Stimulated activated CD4-positive, alpha-beta T cell treated with anti-CD3 and anti-CD28 coated beads, TNF-alpha, amount 100 ng/mL, for 4 hours (primary cell): ENCODE measurements at regions not wholly inside any gene's neighbourhood (a gene's known extent, or its start where the extent isn't known, plus 50 kb on each side); places are given as distances from the start of the nearest gene placed in this dataset.
"Not testable (repeated sequence)": the region's sequence is repeated elsewhere in the genome, so short reads cannot be mapped to it uniquely, and the experiment has no call there.

ENCODE experiments used
- DNase-seq, 3 experiments: peaks; one replicate each; pipeline ENCODE4 v3.0.0-alpha.2; 2020; ENCODE audit warnings: low read depth in 3 of 3

GRCh38 chr21:17738176-17738953 lies 80.8 kb downstream of the C21orf91 start:
- no peak for DNase-seq

- DNase-seq, result no peak
These were observed 83.1 kb downstream of the C21orf91 start for GRCh38 chr21:17736072-17736471.

DNA sequence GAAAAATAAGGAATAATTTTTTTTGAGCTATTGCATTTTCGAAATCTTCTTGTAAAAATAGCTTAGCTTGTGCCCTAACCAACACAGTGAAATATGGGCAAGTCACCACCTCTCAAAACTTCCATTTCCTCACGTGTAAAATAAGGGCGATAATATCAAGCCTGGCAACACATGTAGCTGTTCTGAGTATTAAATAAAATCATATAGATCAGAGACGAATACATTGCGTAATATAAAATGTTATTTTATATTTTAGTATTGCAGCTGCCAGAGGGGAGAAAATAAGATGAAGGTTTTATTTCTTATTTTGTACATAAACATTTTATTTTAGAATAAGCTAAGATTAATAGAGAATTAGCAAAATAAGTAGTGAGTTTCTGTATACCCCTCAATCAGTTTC lies 85.9 kb downstream of the C21orf91 start:
- DNase-seq, result no peak

- no peak for DNase-seq
These were observed 86.8 kb downstream of the C21orf91 start for GRCh38 chr21:17732306-17732705.

DNA sequence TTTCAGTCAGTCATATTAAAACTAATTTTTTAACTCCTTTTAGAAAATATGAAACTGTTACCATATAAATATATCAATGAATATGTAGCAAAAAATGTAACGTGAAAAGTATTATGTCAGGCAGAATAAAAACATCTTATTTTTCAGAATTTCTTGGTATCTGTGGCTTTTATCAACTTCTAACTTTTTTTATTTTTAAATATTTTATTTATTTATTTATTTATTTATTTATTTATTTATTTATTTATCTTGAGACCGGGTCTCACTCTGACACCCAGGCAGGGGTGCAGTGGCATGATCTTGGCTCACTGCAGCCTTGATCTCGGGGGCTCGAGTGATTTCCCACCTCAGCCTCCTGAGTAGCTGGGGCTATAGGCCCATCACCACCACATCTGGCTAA lies 87.6 kb downstream of the C21orf91 start:
- DNase-seq, result no peak

DNA sequence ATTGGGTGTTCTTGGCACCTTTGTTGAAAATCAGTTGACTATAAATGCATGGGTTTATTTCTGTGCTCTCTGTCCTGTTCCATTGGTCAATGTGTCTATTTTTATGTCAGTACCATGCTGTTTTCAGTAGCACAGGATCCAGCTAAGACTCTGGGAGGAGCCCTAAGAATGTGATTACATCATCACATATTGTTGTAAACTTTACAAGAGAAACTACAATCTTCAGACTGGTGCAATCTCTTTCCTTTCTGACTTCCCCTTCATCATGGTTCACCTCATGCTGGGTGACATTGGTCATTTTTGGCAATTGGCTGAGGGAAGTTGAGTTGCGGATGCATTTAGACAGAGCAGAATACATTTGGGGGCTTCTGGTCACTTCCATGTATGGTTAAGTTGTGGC lies 88.4 kb downstream of the C21orf91 start:
- DNase-seq, result no peak

DNA sequence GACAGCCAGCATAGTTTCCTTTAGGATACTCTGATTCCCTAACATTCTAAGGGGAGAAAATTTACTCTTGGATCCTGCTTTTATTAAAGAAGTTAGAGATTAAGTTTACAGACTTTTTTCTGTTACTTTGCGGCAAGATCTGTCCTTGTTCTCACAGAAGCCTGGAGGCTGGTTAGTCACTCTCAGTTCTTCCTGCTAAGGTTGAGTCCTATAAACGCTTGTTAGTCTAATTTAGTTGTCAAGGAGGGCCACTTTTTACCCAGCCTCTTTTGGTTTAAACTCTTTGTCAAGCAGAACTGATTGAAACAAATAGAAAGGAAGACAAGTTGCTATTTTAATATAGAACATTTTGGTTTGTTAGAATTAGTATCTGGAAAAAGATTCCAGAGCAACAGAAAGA lies 89.7 kb downstream of the C21orf91 start:
- no peak for DNase-seq

- no peak for DNase-seq
These were observed 91.8 kb downstream of the C21orf91 start for GRCh38 chr21:17727361-17727760.

GRCh38 chr21:17726047-17726829 lies 92.9 kb downstream of the C21orf91 start:
- no peak for DNase-seq

GRCh38 chr21:17725339-17725738 lies 93.8 kb downstream of the C21orf91 start:
- DNase-seq, result no peak

- DNase-seq, result no peak
These were observed 100.2 kb upstream of the BTG3 start for GRCh38 chr21:17712887-17713286.

GRCh38 chr21:17711896-17712295 lies 99.2 kb upstream of the BTG3 start:
- no peak for DNase-seq

- DNase-seq, result no peak
These were observed 96.5 kb upstream of the BTG3 start for GRCh38 chr21:17709266-17709611.

DNA sequence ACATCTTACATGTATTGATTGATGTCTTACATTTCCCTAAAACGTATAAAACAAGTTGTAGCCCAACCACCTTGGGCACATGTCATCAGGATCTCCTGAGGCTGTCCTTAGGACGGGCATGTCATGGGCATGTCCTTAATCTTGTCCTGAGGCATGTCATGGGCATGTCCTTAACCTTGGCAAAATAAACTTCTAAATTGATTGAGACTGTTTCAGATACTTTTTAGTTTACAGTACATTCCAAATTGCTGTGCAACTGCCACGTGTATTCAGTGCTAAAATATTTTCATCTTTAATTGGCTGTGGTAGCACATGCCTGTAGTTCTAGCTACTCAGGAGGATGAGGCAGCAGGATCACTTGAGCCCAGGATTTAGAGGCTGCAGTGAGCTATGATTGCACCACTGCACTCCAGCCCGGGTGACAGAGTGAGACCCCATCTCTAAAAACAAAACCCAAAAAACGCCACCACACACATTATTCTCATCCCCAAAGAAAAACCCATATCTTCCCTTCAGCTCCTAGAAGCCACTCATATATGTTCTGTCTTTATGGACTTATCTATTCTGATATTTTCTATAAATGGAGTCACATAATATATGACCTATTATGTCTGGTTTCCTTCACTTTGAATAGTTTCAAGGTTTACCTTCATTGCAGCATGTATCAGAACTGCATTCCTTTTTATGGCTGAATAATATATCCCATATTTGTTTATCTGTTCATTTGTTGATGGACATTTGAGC lies 96.0 kb upstream of the BTG3 start:
- no peak for DNase-seq

DNA sequence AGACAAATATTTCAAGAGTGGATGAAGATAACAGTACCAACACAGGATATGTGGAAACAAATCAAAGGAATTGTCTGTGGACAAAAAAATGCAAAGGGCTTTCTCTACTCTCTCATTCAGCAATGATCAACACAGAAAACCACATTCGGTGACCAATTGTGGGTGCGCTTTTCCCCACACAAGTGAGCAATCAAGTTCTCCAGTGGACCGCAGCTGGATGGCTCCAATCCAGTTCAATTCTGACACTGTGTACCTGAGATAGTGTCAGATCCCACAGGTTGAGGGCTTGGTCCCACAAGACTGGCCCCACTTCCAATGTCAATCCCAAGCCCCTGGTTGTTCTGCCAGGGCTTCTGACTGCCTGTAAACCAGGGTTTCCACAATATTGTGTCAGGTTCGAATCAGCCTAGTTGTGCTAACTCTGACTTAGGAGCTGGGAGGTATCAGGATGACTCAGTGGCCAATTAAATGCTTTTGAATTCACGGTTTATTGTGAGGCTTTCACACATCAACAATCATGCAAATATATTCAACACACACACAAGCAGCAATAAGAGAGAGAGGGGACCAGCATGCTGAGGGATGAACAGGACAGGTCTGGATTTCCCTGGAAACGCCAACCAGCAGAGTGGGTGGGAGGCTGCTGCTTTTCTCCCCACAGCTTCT lies 87.0 kb upstream of the BTG3 start:
- no peak for DNase-seq

DNA sequence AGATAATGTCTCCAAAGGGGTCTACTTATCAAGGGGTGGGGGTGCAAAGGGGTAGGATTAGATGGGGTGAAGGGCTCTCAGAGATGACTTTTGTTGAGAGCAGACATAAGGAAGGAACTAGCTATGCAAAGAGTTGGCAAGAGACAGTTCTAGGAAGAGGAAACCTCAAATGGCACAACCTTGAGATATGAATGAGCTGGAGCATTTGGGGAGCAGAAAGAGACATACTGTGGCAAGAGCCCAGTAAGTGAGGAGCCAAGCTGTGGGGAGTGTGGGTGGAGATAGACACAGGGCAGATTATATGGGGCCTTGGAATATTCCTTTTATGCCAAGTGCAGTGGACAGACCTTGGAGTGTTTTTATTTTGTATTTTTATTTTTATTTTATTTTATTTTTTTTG lies 84.8 kb upstream of the BTG3 start:
- DNase-seq, result no peak

DNA sequence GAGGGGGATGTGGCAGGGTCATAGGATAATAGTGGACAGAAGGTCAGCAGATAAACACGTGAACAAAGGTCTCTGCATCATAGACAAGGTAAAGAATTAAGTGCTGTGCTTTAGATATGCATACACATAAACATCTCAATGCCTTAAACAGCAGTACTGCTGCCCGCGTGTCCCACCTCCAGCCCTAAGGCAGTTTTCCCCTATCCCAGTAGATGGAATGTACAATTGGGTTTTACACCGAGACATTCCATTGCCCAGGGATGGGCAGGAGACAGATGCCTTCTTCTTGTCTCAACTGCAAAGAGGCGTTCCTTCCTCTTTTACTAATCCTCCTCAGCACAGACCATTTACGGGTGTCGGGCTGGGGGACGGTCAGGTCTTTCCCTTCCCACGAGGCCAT lies 81.7 kb upstream of the BTG3 start:
- DNase-seq, result not testable (repeated sequence)

DNA sequence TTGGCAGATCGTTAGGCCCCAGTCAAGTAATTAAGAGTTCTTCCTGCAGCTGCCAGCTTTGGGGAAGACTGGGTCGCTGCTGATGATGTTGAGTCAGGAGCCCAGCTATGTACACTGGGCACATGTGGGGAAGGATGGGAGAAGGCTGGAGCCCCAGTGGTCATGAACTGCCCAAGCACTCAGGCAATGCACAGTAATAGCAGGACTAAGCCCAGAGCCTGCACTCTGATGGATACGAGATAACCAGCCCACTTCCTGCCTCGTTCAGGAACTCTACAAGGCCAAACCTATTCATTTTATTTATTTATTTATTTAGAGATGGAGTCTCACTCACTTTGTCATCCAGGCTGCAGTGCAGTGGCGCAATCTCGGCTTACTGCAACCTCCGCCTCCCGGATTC lies 81.1 kb upstream of the BTG3 start:
- DNase-seq, result no peak

- DNase-seq, result no peak
These were observed 77.4 kb upstream of the BTG3 start for GRCh38 chr21:17690078-17690494.

DNA sequence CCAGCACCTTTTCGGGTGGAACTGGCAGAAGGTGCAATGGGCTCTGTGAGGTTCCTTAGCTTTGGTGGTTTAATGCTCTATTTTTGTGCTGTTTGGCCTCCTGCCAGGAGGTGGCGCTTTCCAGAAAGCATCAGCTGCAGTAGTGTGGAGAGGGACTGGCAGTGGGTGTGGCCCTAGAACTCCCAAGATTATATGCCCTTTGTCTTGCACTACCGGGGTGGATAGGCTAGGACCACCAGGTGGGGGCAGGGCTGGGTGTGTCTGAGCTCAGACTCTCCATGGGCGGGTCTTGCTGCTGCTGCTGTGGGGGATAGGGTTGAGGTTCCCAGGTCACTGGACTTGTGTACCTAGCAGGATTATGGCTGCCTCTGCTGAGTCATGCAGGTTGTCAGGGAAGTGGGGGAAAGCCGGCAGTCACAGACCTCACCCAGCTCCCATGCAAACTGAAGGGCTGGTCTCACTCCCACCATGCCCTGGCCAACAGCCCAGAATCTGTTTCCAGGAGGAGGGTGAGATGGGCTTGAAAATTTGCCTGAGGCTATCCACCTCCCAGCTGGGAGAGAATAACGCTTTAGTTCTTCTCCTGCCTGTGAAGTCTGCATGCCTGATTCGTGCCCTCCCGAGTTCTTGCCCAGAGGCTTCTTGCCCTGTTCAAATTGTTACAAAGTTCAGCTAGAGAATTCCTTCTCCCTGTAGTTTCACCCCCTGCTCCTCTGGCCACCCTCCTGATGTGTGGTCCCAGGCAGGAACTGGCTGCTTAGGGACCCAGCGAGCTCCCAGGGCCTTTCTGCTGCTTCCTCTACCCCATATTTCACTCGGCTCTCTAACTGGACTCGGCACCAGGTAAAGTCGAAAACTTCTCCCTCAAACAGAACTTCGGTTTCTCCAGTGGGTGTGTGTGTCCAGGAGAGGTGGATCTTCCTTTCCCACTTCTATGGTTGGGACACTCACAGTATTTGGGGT lies 76.5 kb upstream of the BTG3 start:
- peak; percentile 10 to 30 (median 13) for DNase-seq

DNA sequence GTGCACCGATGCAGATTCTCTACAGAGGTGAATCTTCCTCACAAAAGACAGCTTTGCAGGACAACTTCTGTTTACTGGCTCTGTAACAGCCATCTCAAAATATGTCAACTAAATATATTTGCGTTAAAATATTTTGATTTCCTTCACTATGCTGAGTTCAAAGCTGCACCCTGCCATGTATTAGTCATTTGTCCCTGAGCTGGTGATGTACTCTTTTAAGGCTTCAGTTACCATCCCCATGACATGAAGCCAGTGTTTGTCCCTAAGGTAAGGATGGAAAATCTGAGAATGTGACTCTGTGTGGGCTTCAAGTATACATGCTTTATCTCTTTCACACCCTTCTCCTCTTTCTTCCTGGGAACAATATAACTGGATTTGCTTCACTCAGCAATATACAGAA lies 70.2 kb upstream of the BTG3 start:
- no peak for DNase-seq
